ENCODE measurements at regions not wholly inside any gene's neighbourhood (a gene's known extent, or its start where the extent isn't known, plus 50 kb on each side); places are given as distances from the start of the nearest gene placed in this dataset.

- ChIA-PET POLR2A (no interaction called here), CTCF (ENCODE audit: low intra/inter-chr PET ratio, low total read pairs) (no interaction called here)
- Histone ChIP-seq H3K4me3 (replicated peaks in 1 of 3; ENCODE audit: insufficient read depth in 1 of 3, low read depth in 2 of 3, low read length in 3 of 3) (no peak overlapping the region), H3K4me2 (ENCODE audit: low read depth, low read length) (no peak overlapping the region), H3K79me2 (ENCODE audit: insufficient read depth, low read length) (no peaks in the 10 kb centered on the region), H3K36me3 (replicated peaks in 1 of 2; ENCODE audit: control insufficient read depth in 1 of 2, insufficient read depth in 2 of 2, low read length in 2 of 2) (no peaks in the 10 kb centered on the region), H4K20me1 (ENCODE audit: insufficient read depth, low read length) (no peaks in the 10 kb centered on the region), H2AFZ (ENCODE audit: low read length) (no peak overlapping the region), H3K4me1 (ENCODE audit: insufficient read depth, low read length) (no peaks in the 10 kb centered on the region), H3K9ac (ENCODE audit: insufficient read depth, low read depth, low read length) (no peak overlapping the region), H3K9me3 (ENCODE audit: low read length) (no peaks in the 10 kb centered on the region), H3K27ac (ENCODE audit: extremely low read length, insufficient read depth, low read length) (no peak overlapping the region), H3K27me3 (ENCODE audit: control insufficient read depth in 1 of 2, insufficient read depth in 2 of 2, low read length in 2 of 2) (no peaks in the 10 kb centered on the region)
- TF ChIP-seq HMG20B (CRISPR knock-in tag; conservative IDR thresholded peaks at IDR 0.05), result no peak
- TF ChIP-seq ZNF34 (CRISPR knock-in tag; IDR thresholded peaks at IDR 0.05; ENCODE audit: borderline replicate concordance), result no peak
- TF ChIP-seq SAFB2 (CRISPR knock-in tag; IDR thresholded peaks at IDR 0.05; ENCODE audit: borderline replicate concordance, low read depth), result no peak
- no peak for TF ChIP-seq ZNF205 (CRISPR knock-in tag; IDR thresholded peaks at IDR 0.05)
- TF ChIP-seq NBN (conservative IDR thresholded peaks at IDR 0.05), result no peak
- no peak for TF ChIP-seq CENPBD1 (CRISPR knock-in tag; IDR thresholded peaks at IDR 0.05; ENCODE audit: borderline replicate concordance, low read depth)
- TF ChIP-seq ZFP36 (IDR thresholded peaks at IDR 0.05; ENCODE audit: borderline replicate concordance, low read depth, low read length, partially characterized antibody), result no peak
- no peak for TF ChIP-seq HNRNPLL (IDR thresholded peaks at IDR 0.05; ENCODE audit: low read depth, low read length, poor library complexity, severe bottlenecking)
- no peak for TF ChIP-seq ZNF251 (CRISPR knock-in tag; IDR thresholded peaks at IDR 0.05)
- TF ChIP-seq ZNF543 (CRISPR knock-in tag; IDR thresholded peaks at IDR 0.05), result no peak
- no peak for TF ChIP-seq MYC (CRISPR knock-in tag; IDR thresholded peaks at IDR 0.05; ENCODE audit: borderline replicate concordance)
- TF ChIP-seq SOX6 (IDR thresholded peaks at IDR 0.05), result no peak
- TF ChIP-seq SOX6 (CRISPR knock-in tag; IDR thresholded peaks at IDR 0.05), result no peak
- no peak for TF ChIP-seq HOXD1 (CRISPR knock-in tag; IDR thresholded peaks at IDR 0.05)
- TF ChIP-seq UBTF (CRISPR knock-in tag; IDR thresholded peaks at IDR 0.05), result no peak
- no peak for TF ChIP-seq ZNF83 (CRISPR knock-in tag; IDR thresholded peaks at IDR 0.05; ENCODE audit: borderline replicate concordance)
- no peak for TF ChIP-seq IRF2 (CRISPR knock-in tag; IDR thresholded peaks at IDR 0.05)
- no peak for TF ChIP-seq ZNF343 (CRISPR knock-in tag; IDR thresholded peaks at IDR 0.05)
- 4% methylated on average over 2 of the region's 2 CpGs for WGBS (ENCODE audit: low lambda C conversion rate)
- in situ Hi-C loops (cut with HindIII; ENCODE audit: extremely low pct_ligation_motif_present, low pct_unique_long_range_greater_than_20kb) (no loop called here), intact Hi-C loops (cut with micrococcal nuclease; ENCODE audit: unreplicated experiment) (no loop called here)
- no TSS peak for BruUV-seq (replicated peaks)
- DNase-seq (ENCODE audit: low spot score), result no peak
- no peak for FAIRE-seq
- ATAC-seq, result no peak
Measured at GRCh38 chr11:79544361-79544760, 103.5 kb upstream of the TENM4 start.
